Stimulated activated naive B cell treated with anti-CD40 and anti-IgM and Interleukin-4, amounts not matched to agents 10 μg/mL and 1 μg/mL and 100 μg/mL, for 72 hours (primary cell): ENCODE measurements at regions not wholly inside any gene's neighbourhood (a gene's known extent, or its start where the extent isn't known, plus 50 kb on each side); places are given as distances from the start of the nearest gene placed in this dataset.

Experiments used
- ATAC-seq, 2 donors: fragments of 150-1000 bp; cut with Tn5 transposase; replicated peaks; 2 replicates each; pipeline ENCODE4 v1.10.0; 2021; ENCODE audit warnings: moderate library complexity in 1 of 2
- DNase-seq: peaks from one replicate; pipeline ENCODE4 v3.0.0; 2021
- H3K27ac Mint-ChIP-seq: one replicate; pipeline ENCODE4 v1.8.0; 2022; ENCODE audit warnings: mild to moderate bottlenecking, mixed read lengths
- H3K27me3 Mint-ChIP-seq, 2 donors: one replicate each; pipeline ENCODE4 v1.8.0; 2022; ENCODE audit warnings: mixed read lengths in 2 of 2
- H3K36me3 Mint-ChIP-seq, 2 donors: one replicate each; pipeline ENCODE4 v1.8.0; 2022; ENCODE audit warnings: mixed read lengths in 2 of 2, mild to moderate bottlenecking in 1 of 2
- H3K4me1 Mint-ChIP-seq, 2 donors: one replicate each; pipeline ENCODE4 v1.8.0; 2022; ENCODE audit warnings: mixed read lengths in 2 of 2, mild to moderate bottlenecking in 1 of 2
- H3K4me3 Mint-ChIP-seq, 2 donors: one replicate each; pipeline ENCODE4 v1.8.0; 2022; ENCODE audit warnings: mild to moderate bottlenecking in 2 of 2, mixed read lengths in 2 of 2, moderate library complexity in 1 of 2
- H3K9me3 Mint-ChIP-seq, 2 donors: one replicate each; pipeline ENCODE4 v1.8.0; 2022; ENCODE audit warnings: mixed read lengths in 2 of 2, mild to moderate bottlenecking in 1 of 2

- no peak overlapping the region for H3K27ac Mint-ChIP-seq
- no peaks in the 10 kb centered on the region for H3K4me1 Mint-ChIP-seq
Observed at GRCh38 chr2:238963161-238963970, 115.5 kb downstream of the TWIST2 start.

GRCh38 chr2:238963971-238964328 lies 116.1 kb downstream of the TWIST2 start:
- DNase-seq (no peak), ATAC-seq (no peak)
- H3K27ac Mint-ChIP-seq: no peak overlapping the region
- H3K4me1 Mint-ChIP-seq: no peaks in the 10 kb centered on the region
- no peak overlapping the region for H3K4me3 Mint-ChIP-seq
- H3K27me3 Mint-ChIP-seq: peaks cover 0 to 7% of the 10 kb centered on the region in 2 donors
- peaks cover 3 to 6% of the 10 kb centered on the region in 2 donors for H3K9me3 Mint-ChIP-seq
- no peaks in the 10 kb centered on the region for H3K36me3 Mint-ChIP-seq

More at GRCh38 chr2:238963161-238963970, 115.5 kb downstream of the TWIST2 start:
- H3K27me3 Mint-ChIP-seq: peaks cover 0 to 7% of the 10 kb centered on the region in 2 donors
- DNase-seq: no peak
- no peak overlapping the region for H3K4me3 Mint-ChIP-seq
- no peak for ATAC-seq
- no peaks in the 10 kb centered on the region for H3K36me3 Mint-ChIP-seq
- peaks cover 3 to 6% of the 10 kb centered on the region in 2 donors for H3K9me3 Mint-ChIP-seq

- H3K36me3 Mint-ChIP-seq: no peaks in the 10 kb centered on the region
- H3K4me3 Mint-ChIP-seq: no peak overlapping the region
- ATAC-seq: no peak
- no peaks in the 10 kb centered on the region for H3K4me1 Mint-ChIP-seq
- peaks cover 3 to 6% of the 10 kb centered on the region in 2 donors for H3K9me3 Mint-ChIP-seq
- no peak overlapping the region for H3K27ac Mint-ChIP-seq
- H3K27me3 Mint-ChIP-seq: peaks cover 0 to 12% of the 10 kb centered on the region in 2 donors
- no peak for DNase-seq
Observed at GRCh38 chr2:238964544-238965067, 116.7 kb downstream of the TWIST2 start.

- Mint-ChIP-seq H3K27ac (no peak overlapping the region), H3K4me3 (no peak overlapping the region), H3K27me3 (peaks cover 4 to 20% of the 10 kb centered on the region in 2 donors), H3K4me1 (peaks cover 0 to 2% of the 10 kb centered on the region in 2 donors), H3K36me3 (no peaks in the 10 kb centered on the region), H3K9me3 (peaks cover 3 to 6% of the 10 kb centered on the region in 2 donors)
- ATAC-seq (no peak), DNase-seq (no peak)
Observed at GRCh38 chr2:238965371-238966071, 117.6 kb downstream of the TWIST2 start.

GRCh38 chr2:238966072-238966937 lies 118.4 kb downstream of the TWIST2 start:
- DNase-seq: no peak
- no peak overlapping the region for H3K27ac Mint-ChIP-seq
- no peak overlapping the region for H3K4me3 Mint-ChIP-seq
- H3K4me1 Mint-ChIP-seq: peaks cover 0 to 2% of the 10 kb centered on the region in 2 donors
- H3K36me3 Mint-ChIP-seq: no peaks in the 10 kb centered on the region
- H3K9me3 Mint-ChIP-seq: peaks cover 3 to 4% of the 10 kb centered on the region in 2 donors
- no peak for ATAC-seq
- peaks cover 11 to 21% of the 10 kb centered on the region in 2 donors for H3K27me3 Mint-ChIP-seq

- no peak overlapping the region for H3K4me3 Mint-ChIP-seq
- H3K36me3 Mint-ChIP-seq: no peaks in the 10 kb centered on the region
- peaks cover 0 to under 1% of the 10 kb centered on the region in 2 donors for H3K9me3 Mint-ChIP-seq
- H3K27ac Mint-ChIP-seq: no peak overlapping the region
- peaks cover 20 to 26% of the 10 kb centered on the region in 2 donors for H3K27me3 Mint-ChIP-seq
- no peak for DNase-seq
- H3K4me1 Mint-ChIP-seq: peaks cover 0 to 2% of the 10 kb centered on the region in 2 donors
- no peak for ATAC-seq
Observed at GRCh38 chr2:238967031-238967977, 119.4 kb downstream of the TWIST2 start.

- H3K36me3 Mint-ChIP-seq: no peaks in the 10 kb centered on the region
- no peak for ATAC-seq
Observed at GRCh38 chr2:238967978-238968360, 120.1 kb downstream of the TWIST2 start.

GRCh38 chr2:238968616-238969384 lies 120.9 kb downstream of the TWIST2 start:
- H3K4me1 Mint-ChIP-seq: peaks cover 0 to 2% of the 10 kb centered on the region in 2 donors
- no peak overlapping the region for H3K4me3 Mint-ChIP-seq
- DNase-seq (no peak), ATAC-seq (no peak)
- peaks cover 23 to 33% of the 10 kb centered on the region in 2 donors for H3K27me3 Mint-ChIP-seq
- no peaks in the 10 kb centered on the region for H3K36me3 Mint-ChIP-seq
- H3K9me3 Mint-ChIP-seq: no peaks in the 10 kb centered on the region
- no peak overlapping the region for H3K27ac Mint-ChIP-seq

More at GRCh38 chr2:238967978-238968360, 120.1 kb downstream of the TWIST2 start:
- Mint-ChIP-seq H3K4me3 (no peak overlapping the region), H3K27me3 (peaks cover 23 to 28% of the 10 kb centered on the region in 2 donors), H3K4me1 (peaks cover 0 to 2% of the 10 kb centered on the region in 2 donors), H3K9me3 (no peaks in the 10 kb centered on the region), H3K27ac (no peak overlapping the region)
- DNase-seq: no peak

- no peak for ATAC-seq
- H3K9me3 Mint-ChIP-seq: peaks cover 0 to 3% of the 10 kb centered on the region in 2 donors
- no peak for DNase-seq
Observed at GRCh38 chr2:238969857-238970256, 122.0 kb downstream of the TWIST2 start.

GRCh38 chr2:238970553-238971081 lies 122.7 kb downstream of the TWIST2 start:
- ATAC-seq (peak; percentile 74 to 81), DNase-seq (peak; percentile 22)
- no peaks in the 10 kb centered on the region for H3K36me3 Mint-ChIP-seq

More at GRCh38 chr2:238969857-238970256, 122.0 kb downstream of the TWIST2 start:
- Mint-ChIP-seq H3K27me3 (peaks cover 23 to 26% of the 10 kb centered on the region in 2 donors), H3K27ac (no peak overlapping the region), H3K36me3 (no peaks in the 10 kb centered on the region), H3K4me1 (peaks cover 0 to 2% of the 10 kb centered on the region in 2 donors), H3K4me3 (no peak overlapping the region)

GRCh38 chr2:238971318-238972145 lies 123.6 kb downstream of the TWIST2 start:
- no peak for DNase-seq
- H3K4me3 Mint-ChIP-seq: no peak overlapping the region
- peaks cover 23 to 26% of the 10 kb centered on the region in 2 donors for H3K27me3 Mint-ChIP-seq
- H3K9me3 Mint-ChIP-seq: peaks cover 5 to 13% of the 10 kb centered on the region in 2 donors
- ATAC-seq: no peak
- no peak overlapping the region for H3K27ac Mint-ChIP-seq
- peaks cover 0 to 2% of the 10 kb centered on the region in 2 donors for H3K4me1 Mint-ChIP-seq
- no peaks in the 10 kb centered on the region for H3K36me3 Mint-ChIP-seq

More at GRCh38 chr2:238970553-238971081, 122.7 kb downstream of the TWIST2 start:
- peaks cover 3 to 11% of the 10 kb centered on the region in 2 donors for H3K9me3 Mint-ChIP-seq
- H3K4me1 Mint-ChIP-seq: peaks cover 0 to 2% of the 10 kb centered on the region in 2 donors
- H3K4me3 Mint-ChIP-seq: no peak overlapping the region
- H3K27me3 Mint-ChIP-seq: peaks cover 23 to 26% of the 10 kb centered on the region in 2 donors
- no peak overlapping the region for H3K27ac Mint-ChIP-seq

- DNase-seq (no peak), ATAC-seq (no peak)
- peaks cover 23 to 26% of the 10 kb centered on the region in 2 donors for H3K27me3 Mint-ChIP-seq
- no peaks in the 10 kb centered on the region for H3K36me3 Mint-ChIP-seq
- H3K4me3 Mint-ChIP-seq: no peak overlapping the region
- H3K27ac Mint-ChIP-seq: no peak overlapping the region
- peaks cover 5 to 13% of the 10 kb centered on the region in 2 donors for H3K9me3 Mint-ChIP-seq
- peaks cover 0 to 2% of the 10 kb centered on the region in 2 donors for H3K4me1 Mint-ChIP-seq
Observed at GRCh38 chr2:238972146-238972445, 124.2 kb downstream of the TWIST2 start.
